Stomach (tissue), 4 donors: ENCODE measurements at regions not wholly inside any gene's neighbourhood (a gene's known extent, or its start where the extent isn't known, plus 50 kb on each side); places are given as distances from the start of the nearest gene placed in this dataset.

Source experiments
- CTCF ChIP-seq, 7 experiments: fragments of 450-650 bp in 4 of 7; fragments of 200-600 bp in 3 of 7; sonication (generic) in 3 of 7; IDR thresholded peaks; one replicate each; pipeline ENCODE4 v1.5.1; 2016 to 2019; ENCODE audit warnings: antibody characterized with exemption in 7 of 7, control low read depth in 2 of 7, mild to moderate bottlenecking in 1 of 7
- POLR2A ChIP-seq, 4 donors: fragments of 450-650 bp; IDR thresholded peaks; one replicate each; pipeline ENCODE4 v1.6.1; 2016; ENCODE audit warnings: antibody characterized with exemption in 4 of 4, control low read depth in 2 of 4, mild to moderate bottlenecking in 1 of 4, moderate library complexity in 1 of 4

DNA sequence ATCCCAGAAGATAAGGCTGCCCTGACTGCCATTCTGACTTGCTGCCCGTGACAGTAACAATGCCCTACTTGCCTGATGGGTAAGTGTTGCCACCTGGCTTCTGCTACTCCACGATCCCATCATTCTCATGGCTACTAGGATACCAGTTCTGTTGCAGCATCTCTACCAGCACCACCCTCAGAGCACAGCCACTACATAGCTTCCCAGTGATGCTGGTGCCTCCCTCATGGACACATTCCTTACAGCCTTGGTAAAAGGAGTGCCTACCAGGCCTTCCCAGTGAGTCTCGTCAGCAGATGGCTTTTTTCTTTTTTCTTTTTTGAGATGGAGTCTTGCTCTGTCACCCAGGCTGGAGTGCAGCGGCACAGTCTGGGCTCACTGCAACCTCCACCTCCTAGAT is 84.4 kb upstream of the CMKLR1 start:
- TF ChIP-seq CTCF (IDR thresholded peaks at IDR 0.05): no peak
- TF ChIP-seq POLR2A (IDR thresholded peaks at IDR 0.05): no peak
